ENCODE measurements at regions not wholly inside any gene's neighbourhood (a gene's known extent, or its start where the extent isn't known, plus 50 kb on each side); places are given as distances from the start of the nearest gene placed in this dataset.

DNA sequence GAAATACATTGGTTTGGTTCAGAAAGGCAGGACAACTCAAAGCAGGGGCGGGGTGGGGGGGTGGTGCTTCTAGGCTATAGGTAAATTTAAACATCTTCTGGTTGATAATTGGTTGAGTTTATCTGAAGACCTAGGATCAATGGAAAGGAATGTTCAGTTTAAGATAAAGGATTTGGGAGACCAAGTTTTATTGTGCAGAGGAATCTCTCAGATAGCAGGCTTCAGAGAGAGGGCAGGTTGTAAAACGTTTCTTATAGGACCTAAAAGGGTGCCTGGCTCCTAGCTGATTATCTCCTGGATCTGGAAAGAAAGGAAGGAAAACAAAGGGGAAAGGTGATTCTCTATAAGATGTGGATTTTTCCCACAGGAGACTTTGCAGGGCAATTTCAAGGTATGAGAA lies 94.0 kb downstream of the TMEM47 start:
- H2AFZ ChIP-seq (ENCODE audit: low read depth, low read length, poor library complexity, severe bottlenecking): no peak overlapping the region
- DNase-seq (ENCODE audit: low read depth, low spot score) (no peak), ATAC-seq (no peak)
- TF ChIP-seq, protein P1, sequence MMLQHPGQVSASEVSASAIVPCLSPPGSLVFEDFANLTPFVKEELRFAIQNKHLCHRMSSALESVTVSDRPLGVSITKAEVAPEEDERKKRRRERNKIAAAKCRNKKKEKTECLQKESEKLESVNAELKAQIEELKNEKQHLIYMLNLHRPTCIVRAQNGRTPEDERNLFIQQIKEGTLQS (IDR thresholded peaks at IDR 0.05): no peak
- TF ChIP-seq CEBPB (IDR thresholded peaks at IDR 0.05; ENCODE audit: low read depth) (no peak), ZFX (IDR thresholded peaks at IDR 0.05) (no peak), CBX3 (IDR thresholded peaks at IDR 0.05; ENCODE audit: low read depth) (no peak), TCF7L2 (IDR thresholded peaks at IDR 0.05; ENCODE audit: borderline replicate concordance, extremely low read depth, insufficient read depth, insufficient read length) (no peak), POLR2A (IDR thresholded peaks at IDR 0.05; ENCODE audit: borderline replicate concordance, extremely low read depth, insufficient read depth, insufficient read length) (no peak), ZNF274 (IDR thresholded peaks at IDR 0.05; ENCODE audit: low read depth, low read length) (no peak), EGR1 (IDR thresholded peaks at IDR 0.05; ENCODE audit: low read depth) (no peak), EZH2 (IDR thresholded peaks at IDR 0.05) (no peak), ELF1 (IDR thresholded peaks at IDR 0.05; ENCODE audit: borderline replicate concordance, low read depth) (no peak)
- TF ChIP-seq, protein P2, sequence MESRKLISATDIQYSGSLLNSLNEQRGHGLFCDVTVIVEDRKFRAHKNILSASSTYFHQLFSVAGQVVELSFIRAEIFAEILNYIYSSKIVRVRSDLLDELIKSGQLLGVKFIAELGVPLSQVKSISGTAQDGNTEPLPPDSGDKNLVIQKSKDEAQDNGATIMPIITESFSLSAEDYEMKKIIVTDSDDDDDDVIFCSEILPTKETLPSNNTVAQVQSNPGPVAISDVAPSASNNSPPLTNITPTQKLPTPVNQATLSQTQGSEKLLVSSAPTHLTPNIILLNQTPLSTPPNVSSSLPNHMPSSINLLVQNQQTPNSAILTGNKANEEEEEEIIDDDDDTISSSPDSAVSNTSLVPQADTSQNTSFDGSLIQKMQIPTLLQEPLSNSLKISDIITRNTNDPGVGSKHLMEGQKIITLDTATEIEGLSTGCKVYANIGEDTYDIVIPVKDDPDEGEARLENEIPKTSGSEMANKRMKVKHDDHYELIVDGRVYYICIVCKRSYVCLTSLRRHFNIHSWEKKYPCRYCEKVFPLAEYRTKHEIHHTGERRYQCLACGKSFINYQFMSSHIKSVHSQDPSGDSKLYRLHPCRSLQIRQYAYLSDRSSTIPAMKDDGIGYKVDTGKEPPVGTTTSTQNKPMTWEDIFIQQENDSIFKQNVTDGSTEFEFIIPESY (IDR thresholded peaks at IDR 0.05; ENCODE audit: extremely low read depth, insufficient replicate concordance, low read length): no peak
- TF ChIP-seq, protein P3, sequence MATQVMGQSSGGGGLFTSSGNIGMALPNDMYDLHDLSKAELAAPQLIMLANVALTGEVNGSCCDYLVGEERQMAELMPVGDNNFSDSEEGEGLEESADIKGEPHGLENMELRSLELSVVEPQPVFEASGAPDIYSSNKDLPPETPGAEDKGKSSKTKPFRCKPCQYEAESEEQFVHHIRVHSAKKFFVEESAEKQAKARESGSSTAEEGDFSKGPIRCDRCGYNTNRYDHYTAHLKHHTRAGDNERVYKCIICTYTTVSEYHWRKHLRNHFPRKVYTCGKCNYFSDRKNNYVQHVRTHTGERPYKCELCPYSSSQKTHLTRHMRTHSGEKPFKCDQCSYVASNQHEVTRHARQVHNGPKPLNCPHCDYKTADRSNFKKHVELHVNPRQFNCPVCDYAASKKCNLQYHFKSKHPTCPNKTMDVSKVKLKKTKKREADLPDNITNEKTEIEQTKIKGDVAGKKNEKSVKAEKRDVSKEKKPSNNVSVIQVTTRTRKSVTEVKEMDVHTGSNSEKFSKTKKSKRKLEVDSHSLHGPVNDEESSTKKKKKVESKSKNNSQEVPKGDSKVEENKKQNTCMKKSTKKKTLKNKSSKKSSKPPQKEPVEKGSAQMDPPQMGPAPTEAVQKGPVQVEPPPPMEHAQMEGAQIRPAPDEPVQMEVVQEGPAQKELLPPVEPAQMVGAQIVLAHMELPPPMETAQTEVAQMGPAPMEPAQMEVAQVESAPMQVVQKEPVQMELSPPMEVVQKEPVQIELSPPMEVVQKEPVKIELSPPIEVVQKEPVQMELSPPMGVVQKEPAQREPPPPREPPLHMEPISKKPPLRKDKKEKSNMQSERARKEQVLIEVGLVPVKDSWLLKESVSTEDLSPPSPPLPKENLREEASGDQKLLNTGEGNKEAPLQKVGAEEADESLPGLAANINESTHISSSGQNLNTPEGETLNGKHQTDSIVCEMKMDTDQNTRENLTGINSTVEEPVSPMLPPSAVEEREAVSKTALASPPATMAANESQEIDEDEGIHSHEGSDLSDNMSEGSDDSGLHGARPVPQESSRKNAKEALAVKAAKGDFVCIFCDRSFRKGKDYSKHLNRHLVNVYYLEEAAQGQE (IDR thresholded peaks at IDR 0.05; ENCODE audit: low read depth): no peak
- no peaks in the 10 kb centered on the region for H3K79me2 ChIP-seq (ENCODE audit: insufficient read depth, low read length)
- no peak overlapping the region for H3K27ac ChIP-seq (ENCODE audit: low read depth, low read length)
- ChIA-PET POLR2A (no interaction called here), CTCF (no interaction called here), RAD21 (ENCODE audit: low non-redundant PET in 1 of 2, low total read pairs in 2 of 2, uncharacterized antibody in 2 of 2, unreplicated experiment in 2 of 2) (no interaction called here)
- H4K20me1 ChIP-seq (ENCODE audit: insufficient read depth): no peaks in the 10 kb centered on the region
- no peaks in the 10 kb centered on the region for H3K36me3 ChIP-seq (ENCODE audit: control insufficient read depth in 1 of 2, insufficient read depth in 2 of 2, low read length in 2 of 2)
- no TSS peak for BruUV-seq (replicated peaks)
- H3K9me3 ChIP-seq (ENCODE audit: control insufficient read depth in 1 of 2, insufficient read depth in 1 of 2, low read depth in 1 of 2, low read length in 2 of 2): no peaks in the 10 kb centered on the region
- H3K27me3 ChIP-seq (ENCODE audit: insufficient read depth, low read length): no peaks in the 10 kb centered on the region
- intact Hi-C loops (cut with micrococcal nuclease): no loop called here
- H3K4me1 ChIP-seq (ENCODE audit: control insufficient read depth in 1 of 2, insufficient read depth in 2 of 2, low read length in 2 of 2): no peaks in the 10 kb centered on the region
- no peaks in the 10 kb centered on the region for H3K9me2 ChIP-seq (ENCODE audit: insufficient read depth)
- no peak overlapping the region for H3K9ac ChIP-seq (ENCODE audit: low read length)
- H3K4me2 ChIP-seq (ENCODE audit: low read length): no peak overlapping the region
- H3K4me3 ChIP-seq (replicated peaks in 1 of 2; ENCODE audit: low read depth in 1 of 2, low read length in 2 of 2): no peak overlapping the region

Measured in HCT116 (cell line).